Esophagus squamous epithelium (tissue), 4 donors: ENCODE measurements at regions not wholly inside any gene's neighbourhood (a gene's known extent, or its start where the extent isn't known, plus 50 kb on each side); places are given as distances from the start of the nearest gene placed in this dataset.

Experiments
- CTCF ChIP-seq, 6 experiments: fragments of 450-650 bp in 4 of 6; fragments of 200-600 bp in 2 of 6; sonication (generic) in 2 of 6; IDR thresholded peaks; one replicate each; pipeline ENCODE4 v1.5.1; 2016 to 2019; ENCODE audit warnings: antibody characterized with exemption in 6 of 6, mild to moderate bottlenecking in 4 of 6, moderate library complexity in 4 of 6
- POLR2A ChIP-seq, 4 donors: fragments of 450-650 bp; IDR thresholded peaks; one replicate each; pipeline ENCODE4 v1.6.1; 2017; ENCODE audit warnings: antibody characterized with exemption in 4 of 4, mild to moderate bottlenecking in 4 of 4, moderate library complexity in 3 of 4

DNA sequence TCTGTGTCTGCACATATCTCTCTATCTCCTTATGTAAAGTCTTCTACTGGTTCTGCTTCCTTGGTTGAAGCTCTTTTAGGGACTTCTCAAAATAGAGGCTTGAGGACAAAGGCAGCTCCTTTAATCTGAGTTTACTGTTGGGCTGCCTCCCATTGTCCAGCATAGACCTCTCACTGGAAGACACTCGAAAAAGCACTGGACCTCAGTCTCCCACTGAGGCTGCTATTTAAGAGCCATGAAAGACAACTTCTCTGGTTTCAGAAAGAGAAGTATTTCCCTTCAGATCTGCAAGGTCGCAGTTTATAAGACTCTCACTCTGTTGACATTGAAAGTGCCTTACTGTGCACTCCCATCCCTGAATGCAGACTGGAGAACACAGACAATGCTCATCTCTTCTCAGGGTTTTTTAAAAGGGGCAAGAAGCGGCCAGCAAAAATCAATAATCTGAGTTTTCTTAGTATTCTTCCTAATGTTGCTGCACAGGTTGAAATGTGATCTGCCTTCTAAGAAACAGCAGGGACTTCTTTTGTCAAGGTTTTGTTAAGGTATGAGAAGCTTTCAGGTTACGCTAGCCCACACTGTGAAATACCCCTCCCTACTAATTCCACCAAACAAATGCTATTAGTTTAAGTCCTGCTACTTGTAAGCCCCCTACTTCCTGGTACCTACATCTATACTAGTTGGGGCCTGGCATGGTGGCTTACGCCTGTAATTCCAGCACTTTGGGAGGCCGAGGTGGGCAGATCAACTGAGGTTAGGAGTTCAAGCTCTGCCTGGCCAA lies 450.0 kb upstream of the SLC10A2 start:
- TF ChIP-seq CTCF (IDR thresholded peaks at IDR 0.05) = no peak
- no peak for TF ChIP-seq POLR2A (IDR thresholded peaks at IDR 0.05)
